ENCODE measurements at regions not wholly inside any gene's neighbourhood (a gene's known extent, or its start where the extent isn't known, plus 50 kb on each side); places are given as distances from the start of the nearest gene placed in this dataset.
A peak's percentile ranks its signal among the peaks of the same experiment; 100 is the strongest.

DNA sequence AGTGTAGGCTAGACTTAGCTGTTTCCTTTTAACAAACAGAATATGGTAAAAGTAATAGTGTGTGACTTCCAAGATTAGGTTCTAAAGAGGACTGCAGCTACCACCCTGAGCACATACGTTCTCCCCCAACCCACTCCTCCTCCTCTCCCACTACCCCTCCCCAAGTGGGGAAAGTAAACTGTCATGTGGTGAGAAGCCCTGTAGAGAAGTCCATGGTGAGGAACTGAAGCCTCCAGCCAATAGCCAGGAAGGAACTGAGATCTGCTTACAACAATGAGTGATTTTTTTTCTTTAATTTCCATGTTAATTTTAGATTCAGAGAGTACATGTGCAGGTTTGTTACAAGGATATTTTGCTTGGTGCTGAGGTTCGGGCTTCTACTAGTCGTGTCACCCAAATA is 57.0 kb upstream of the EGLN3 start:
- ATAC-seq, result no peak
- H3K9me3 ChIP-seq, result no peaks in the 10 kb centered on the region
- H3K4me1 ChIP-seq, result no peaks in the 10 kb centered on the region
- WGBS, 2 donors (ENCODE audit: low coverage in 1 of 2), result 56 to 86% methylated on average over 2 of the region's 3 CpGs
- H3K27me3 ChIP-seq, result no peaks in the 10 kb centered on the region
- TF ChIP-seq POLR2A (IDR thresholded peaks at IDR 0.05) (no peak), EP300 (IDR thresholded peaks at IDR 0.05) (no peak), POLR2AphosphoS5 (IDR thresholded peaks at IDR 0.05) (no peak)
- TF ChIP-seq, protein P1, sequence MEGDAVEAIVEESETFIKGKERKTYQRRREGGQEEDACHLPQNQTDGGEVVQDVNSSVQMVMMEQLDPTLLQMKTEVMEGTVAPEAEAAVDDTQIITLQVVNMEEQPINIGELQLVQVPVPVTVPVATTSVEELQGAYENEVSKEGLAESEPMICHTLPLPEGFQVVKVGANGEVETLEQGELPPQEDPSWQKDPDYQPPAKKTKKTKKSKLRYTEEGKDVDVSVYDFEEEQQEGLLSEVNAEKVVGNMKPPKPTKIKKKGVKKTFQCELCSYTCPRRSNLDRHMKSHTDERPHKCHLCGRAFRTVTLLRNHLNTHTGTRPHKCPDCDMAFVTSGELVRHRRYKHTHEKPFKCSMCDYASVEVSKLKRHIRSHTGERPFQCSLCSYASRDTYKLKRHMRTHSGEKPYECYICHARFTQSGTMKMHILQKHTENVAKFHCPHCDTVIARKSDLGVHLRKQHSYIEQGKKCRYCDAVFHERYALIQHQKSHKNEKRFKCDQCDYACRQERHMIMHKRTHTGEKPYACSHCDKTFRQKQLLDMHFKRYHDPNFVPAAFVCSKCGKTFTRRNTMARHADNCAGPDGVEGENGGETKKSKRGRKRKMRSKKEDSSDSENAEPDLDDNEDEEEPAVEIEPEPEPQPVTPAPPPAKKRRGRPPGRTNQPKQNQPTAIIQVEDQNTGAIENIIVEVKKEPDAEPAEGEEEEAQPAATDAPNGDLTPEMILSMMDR (IDR thresholded peaks at IDR 0.05), result no peak
- no peak overlapping the region for H3K4me3 ChIP-seq
- no peaks in the 10 kb centered on the region for H3K36me3 ChIP-seq
- no peak overlapping the region for H3K27ac ChIP-seq

DNA sequence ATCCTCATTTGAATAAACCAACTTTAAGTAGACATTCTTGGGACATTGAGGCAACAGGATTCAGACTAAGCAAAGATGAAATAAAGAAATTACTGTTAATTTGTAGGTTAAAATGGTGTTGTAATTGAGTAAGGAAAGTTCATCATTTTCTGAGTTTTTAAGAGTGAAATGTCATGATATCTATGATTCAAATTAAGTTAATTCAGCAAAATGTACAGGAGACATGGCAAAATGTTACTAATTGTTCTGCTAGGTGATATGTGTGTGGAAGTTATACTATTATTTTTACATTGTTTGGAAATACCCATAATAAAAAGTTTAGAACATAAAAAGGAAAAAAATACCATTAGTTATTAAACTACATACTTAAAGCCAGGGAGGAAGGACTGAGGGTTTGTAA is 55.0 kb upstream of the EGLN3 start:
- Histone ChIP-seq H3K27ac (no peak overlapping the region), H3K4me1 (no peaks in the 10 kb centered on the region), H3K9me3 (no peaks in the 10 kb centered on the region), H3K27me3 (no peaks in the 10 kb centered on the region), H3K36me3 (no peaks in the 10 kb centered on the region), H3K4me3 (no peak overlapping the region)
- ATAC-seq, result no peak
- TF ChIP-seq EP300 (IDR thresholded peaks at IDR 0.05) (no peak), POLR2AphosphoS5 (IDR thresholded peaks at IDR 0.05) (no peak), POLR2A (IDR thresholded peaks at IDR 0.05) (no peak)
- TF ChIP-seq, protein P1 (IDR thresholded peaks at IDR 0.05), result no peak

DNA sequence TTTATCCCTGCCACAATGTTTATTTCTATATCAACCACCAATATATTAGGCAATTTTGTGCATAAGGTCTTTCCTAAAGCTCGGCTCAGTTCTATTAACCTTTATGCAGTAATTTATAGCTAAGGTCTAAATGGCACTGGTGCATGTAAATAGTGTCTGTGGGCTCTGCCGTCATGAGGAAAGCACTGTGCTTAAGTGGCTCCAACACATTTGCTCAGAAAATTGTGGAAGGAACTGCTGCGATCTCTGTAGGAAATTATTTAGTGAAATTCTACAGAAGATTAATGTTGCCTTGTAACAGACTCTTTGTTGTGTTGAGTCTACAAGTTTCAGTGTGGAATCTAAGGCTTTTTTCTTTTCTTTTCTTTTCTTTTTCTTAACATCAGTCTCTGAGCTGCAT is 54.0 kb upstream of the EGLN3 start:
- Histone ChIP-seq H3K9me3 (no peaks in the 10 kb centered on the region), H3K36me3 (no peaks in the 10 kb centered on the region), H3K27me3 (no peaks in the 10 kb centered on the region), H3K27ac (no peak overlapping the region), H3K4me3 (no peak overlapping the region), H3K4me1 (no peaks in the 10 kb centered on the region)
- TF ChIP-seq EP300 (IDR thresholded peaks at IDR 0.05) (no peak), POLR2A (IDR thresholded peaks at IDR 0.05) (no peak), POLR2AphosphoS5 (IDR thresholded peaks at IDR 0.05) (no peak)
- TF ChIP-seq, protein P1 (IDR thresholded peaks at IDR 0.05), result no peak
- ATAC-seq, result no peak
- WGBS, 2 donors (ENCODE audit: low coverage in 1 of 2), result 59 to 70% methylated on average over 3 of the region's 3 CpGs

DNA sequence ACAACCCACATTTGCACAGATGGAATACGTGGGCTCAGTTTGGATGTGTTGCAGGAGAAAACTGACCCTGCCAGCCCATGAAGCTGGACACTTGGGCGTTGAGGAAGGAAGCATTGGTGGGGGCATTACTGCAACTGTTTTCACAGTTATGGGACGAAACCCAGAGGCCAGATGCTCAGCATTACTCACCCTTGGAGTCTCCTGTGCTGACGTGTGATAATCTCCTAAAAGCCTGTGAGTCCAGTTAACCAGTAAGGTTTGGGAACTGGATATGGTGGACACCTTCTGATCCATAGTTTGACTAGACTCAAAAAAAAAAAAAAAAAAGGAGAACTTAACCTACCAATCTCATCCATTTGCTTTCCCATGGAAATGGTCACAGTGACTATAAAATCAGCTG is 52.8 kb upstream of the EGLN3 start:
- Histone ChIP-seq H3K4me3 (no peak overlapping the region), H3K9me3 (no peaks in the 10 kb centered on the region), H3K27me3 (no peaks in the 10 kb centered on the region), H3K4me1 (no peaks in the 10 kb centered on the region), H3K27ac (no peak overlapping the region), H3K36me3 (no peaks in the 10 kb centered on the region)
- 29 to 48% methylated on average over 4 of the region's 4 CpGs for WGBS, 2 donors (ENCODE audit: low coverage in 1 of 2)
- peak; percentile 51 for ATAC-seq
- TF ChIP-seq EP300 (IDR thresholded peaks at IDR 0.05) (no peak), POLR2A (IDR thresholded peaks at IDR 0.05) (no peak), POLR2AphosphoS5 (IDR thresholded peaks at IDR 0.05) (no peak)
- TF ChIP-seq, protein P1 (IDR thresholded peaks at IDR 0.05), result no peak

DNA sequence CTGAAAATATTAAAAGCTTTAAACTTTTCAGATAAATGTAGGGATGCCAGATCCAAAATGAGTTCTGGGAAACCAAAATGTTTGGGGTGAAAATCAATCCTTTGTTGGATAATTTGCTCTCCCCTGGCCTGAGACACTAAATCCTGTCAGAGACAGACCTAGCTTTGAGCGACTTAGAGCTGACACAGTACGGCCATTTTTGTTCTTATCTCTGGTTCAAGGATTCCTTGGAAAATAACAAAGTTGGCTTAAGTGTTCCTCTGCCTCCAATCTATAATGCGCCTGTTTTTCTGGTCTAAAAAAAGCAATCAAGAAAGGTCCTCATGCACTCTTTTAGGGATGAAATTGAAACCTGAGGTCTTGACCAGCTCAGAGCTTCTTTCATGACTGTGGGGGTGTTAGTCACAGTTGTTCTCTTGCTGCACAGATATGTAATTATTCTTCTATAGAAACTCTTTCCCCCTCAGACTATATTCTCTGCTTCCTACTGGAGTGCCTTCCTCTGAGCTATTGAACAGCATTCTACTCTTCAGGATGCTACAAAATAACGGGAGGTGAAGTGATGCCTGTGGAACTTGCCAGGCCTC is 52.3 kb upstream of the EGLN3 start:
- no peak overlapping the region for H3K27ac ChIP-seq
- 38 to 85% methylated on average over 4 of the region's 4 CpGs for WGBS, 2 donors (ENCODE audit: low coverage in 1 of 2)
- TF ChIP-seq, protein P1 (IDR thresholded peaks at IDR 0.05), result no peak
- TF ChIP-seq POLR2AphosphoS5 (IDR thresholded peaks at IDR 0.05) (no peak), EP300 (IDR thresholded peaks at IDR 0.05) (no peak), POLR2A (IDR thresholded peaks at IDR 0.05) (no peak)

More for the DNA sequence above, 52.3 kb upstream of the EGLN3 start:
- H3K36me3 ChIP-seq, result no peaks in the 10 kb centered on the region
- no peak overlapping the region for H3K4me3 ChIP-seq
- no peak for ATAC-seq
- no peaks in the 10 kb centered on the region for H3K9me3 ChIP-seq
- H3K4me1 ChIP-seq, result no peaks in the 10 kb centered on the region
- H3K27me3 ChIP-seq, result no peaks in the 10 kb centered on the region
